HCT116 (cell line): ENCODE measurements at regions not wholly inside any gene's neighbourhood (a gene's known extent, or its start where the extent isn't known, plus 50 kb on each side); places are given as distances from the start of the nearest gene placed in this dataset.

ENCODE experiments used
- ATAC-seq: fragments of 200-7000 bp; cut with Tn5 transposase; 2 replicates; pipeline ENCODE4 v1.9.1; 2020; ENCODE audit warnings: mild to moderate bottlenecking, moderate library complexity
- BruUV-seq: library from RNA; stranded (reverse); fragments of 400-500 nt; replicated peaks from 2 replicates; lab custom pipeline; 2021; lab: Mats Ljungman, UMichigan
- CTCF ChIA-PET: fragments of 300-600 bp; sonication (Branson Sonifier 250); formaldehyde crosslinking; loops from one replicate; lab custom pipeline; 2021; ENCODE audit warnings: antibody characterized with exemption; lab: Charles Lee
- POLR2A ChIA-PET: fragments of 300-600, 350-600 bp; sonication (Branson Sonifier 250); formaldehyde crosslinking; loops from one replicate; lab custom pipeline; 2021; ENCODE audit warnings: antibody characterized with exemption; lab: Charles Lee
- RAD21 ChIA-PET, 2 experiments: fragments of 300-600 bp; sonication (Branson Sonifier 250); formaldehyde crosslinking; loops; one replicate each; lab custom pipeline; 2023; ENCODE audit warnings: low total read pairs in 2 of 2; ENCODE audit not compliant: uncharacterized antibody in 2 of 2, unreplicated experiment in 2 of 2, low non-redundant PET in 1 of 2; lab: Charles Lee
- DNase-seq: peaks from one replicate; pipeline ENCODE4 v3.0.0-alpha.2; 2010; ENCODE audit warnings: low read depth, low spot score
- H2AFZ ChIP-seq: fragments of 200-600 bp; shearing (Covaris generic), sonication (generic); 2 replicates; pipeline ENCODE4 v1.6.1; 2017; ENCODE audit warnings: low read depth, mixed run types, mixed read lengths, antibody characterized with exemption, low read length; ENCODE audit not compliant: poor library complexity, severe bottlenecking
- H3K27ac ChIP-seq: 2 replicates; pipeline ENCODE4 v1.5.1; 2012; ENCODE audit warnings: low read depth, low read length
- H3K27me3 ChIP-seq: fragments of 200-600 bp; sonication (generic); 2 replicates; pipeline ENCODE4 v1.6.1; 2016; ENCODE audit warnings: mixed run types, low read length, mixed read lengths; ENCODE audit not compliant: insufficient read depth
- H3K36me3 ChIP-seq, 2 experiments: fragments of 200-500 bp in 1 of 2; fragments of 200-600 bp in 1 of 2; sonication (Bioruptor generic) in 1 of 2; sonication (generic) in 1 of 2; 2 replicates each; pipeline versions ENCODE4 v1.5.1 to v1.6.1; 2014 to 2016; ENCODE audit warnings: low read length in 2 of 2, inconsistent platforms in 1 of 2, mixed read lengths in 1 of 2, mixed run types in 1 of 2; ENCODE audit not compliant: insufficient read depth in 2 of 2, control insufficient read depth in 1 of 2
- H3K4me1 ChIP-seq, 2 experiments: fragments of 200-600 bp in 1 of 2; sonication (generic) in 1 of 2; 2 replicates each; pipeline versions ENCODE4 v1.5.1 to v1.6.1; 2012 to 2017; ENCODE audit warnings: low read length in 2 of 2, inconsistent platforms in 1 of 2, mild to moderate bottlenecking in 1 of 2, mixed read lengths in 1 of 2, mixed run types in 1 of 2, moderate library complexity in 1 of 2; ENCODE audit not compliant: insufficient read depth in 2 of 2, control insufficient read depth in 1 of 2
- H3K4me2 ChIP-seq: fragments of 200-600 bp; sonication (generic); 2 replicates; pipeline ENCODE4 v1.6.1; 2017; ENCODE audit warnings: mixed run types, low read length, mixed read lengths
- H3K4me3 ChIP-seq, 2 experiments: fragments of 200-600 bp in 1 of 2; sonication (generic) in 1 of 2; replicated peaks in 1 of 2; 2 replicates each; pipeline ENCODE4 v1.5.1; 2011 to 2016; ENCODE audit warnings: low read length in 2 of 2, control low read depth in 1 of 2, low read depth in 1 of 2, mild to moderate bottlenecking in 1 of 2, mixed read lengths in 1 of 2, mixed run types in 1 of 2
- H3K79me2 ChIP-seq: fragments of 200-600 bp; sonication (generic); 2 replicates; pipeline ENCODE4 v1.6.1; 2017; ENCODE audit warnings: mild to moderate bottlenecking, mixed run types, low read length, moderate library complexity, mixed read lengths; ENCODE audit not compliant: insufficient read depth
- H3K9ac ChIP-seq: fragments of 200-600 bp; sonication (generic); 2 replicates; pipeline ENCODE4 v1.6.1; 2016; ENCODE audit warnings: low read length, mixed read lengths
- H3K9me2 ChIP-seq: fragments of 200-600 bp; sonication (generic), shearing (Covaris generic); 2 replicates; pipeline ENCODE4 v1.6.1; 2017; ENCODE audit warnings: mixed run types, mild to moderate bottlenecking, moderate library complexity; ENCODE audit not compliant: insufficient read depth
- H3K9me3 ChIP-seq, 2 experiments: fragments of 200-500 bp in 1 of 2; fragments of 200-600 bp in 1 of 2; sonication (Bioruptor generic) in 1 of 2; sonication (generic) in 1 of 2; 2 replicates each; pipeline ENCODE4 v1.6.1; 2014 to 2017; ENCODE audit warnings: low read length in 2 of 2, mixed read lengths in 2 of 2, inconsistent platforms in 1 of 2, low read depth in 1 of 2, mild to moderate bottlenecking in 1 of 2, mixed run types in 1 of 2, moderate library complexity in 1 of 2; ENCODE audit not compliant: control insufficient read depth in 1 of 2, insufficient read depth in 1 of 2
- H4K20me1 ChIP-seq: fragments of 200-600 bp; sonication (generic), shearing (Covaris generic); 2 replicates; pipeline ENCODE4 v1.6.1; 2017; ENCODE audit warnings: mixed run types, mild to moderate bottlenecking, moderate library complexity; ENCODE audit not compliant: insufficient read depth
- EGR1 ChIP-seq: IDR thresholded peaks from 2 replicates; pipeline ENCODE4 v1.6.1; 2012; ENCODE audit warnings: low read depth
- EZH2phosphoT487 ChIP-seq: fragments of 200-600 bp; IDR thresholded peaks from 2 replicates; pipeline ENCODE4 v1.6.1; 2018; ENCODE audit warnings: antibody characterized with exemption, borderline replicate concordance
- JUND ChIP-seq: IDR thresholded peaks from 2 replicates; pipeline ENCODE4 v1.6.1; 2012
- SP1 ChIP-seq: IDR thresholded peaks from 2 replicates; pipeline ENCODE4 v1.6.1; 2012; ENCODE audit warnings: low read depth
- SRF ChIP-seq: IDR thresholded peaks from 2 replicates; pipeline ENCODE4 v1.6.1; 2012; ENCODE audit warnings: low read depth
- YY1 ChIP-seq: IDR thresholded peaks from 2 replicates; pipeline ENCODE4 v1.6.1; 2011; ENCODE audit warnings: low read length, low read depth, moderate library complexity, mild to moderate bottlenecking; ENCODE audit not compliant: insufficient replicate concordance; ENCODE audit errors: extremely low read depth
- ZNF274 ChIP-seq: fragments of 200-500 bp; sonication (Bioruptor generic); IDR thresholded peaks from 2 replicates; pipeline ENCODE4 v1.6.1; 2014; ENCODE audit warnings: mild to moderate bottlenecking, low read depth, low read length, inconsistent platforms
- intact Hi-C: fragments of 100-400 bp; cut with micrococcal nuclease; formaldehyde crosslinking; loops from 2 replicates; pipeline ENCODE4 v1.10.0; 2022
- TF ChIP-seq, protein P1 (sequence below): IDR thresholded peaks from 2 replicates; pipeline ENCODE4 v1.6.1; 2012; ENCODE audit warnings: low read depth
- TF ChIP-seq, protein P2 (sequence below): IDR thresholded peaks from 2 replicates; pipeline ENCODE4 v1.6.1; 2012
- TF ChIP-seq, protein P3 (sequence below): IDR thresholded peaks from 2 replicates; pipeline ENCODE4 v1.6.1; 2011; ENCODE audit warnings: mild to moderate bottlenecking, low read length, moderate library complexity; ENCODE audit not compliant: insufficient replicate concordance; ENCODE audit errors: extremely low read depth

DNA sequence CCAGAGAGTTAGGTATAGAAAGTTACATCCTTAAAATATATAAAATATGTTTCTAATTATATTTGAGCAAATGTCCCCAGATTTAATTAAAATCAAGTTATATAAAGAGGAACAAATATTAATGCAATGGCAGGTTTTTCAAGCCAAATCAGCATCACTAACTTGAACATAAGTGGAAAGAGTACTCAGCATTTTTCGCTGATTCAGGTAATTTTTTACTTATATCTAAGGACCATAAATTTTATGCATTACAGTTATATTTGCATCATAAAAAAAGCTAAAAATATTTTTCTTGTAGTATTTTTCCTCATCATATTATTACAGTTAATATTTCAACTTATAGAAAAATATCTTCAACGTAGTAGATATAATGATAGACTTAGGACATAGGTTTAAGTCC, 1047.4 kb downstream of the FAM133A start:
- Histone ChIP-seq H3K4me1 (no peaks in the 10 kb centered on the region), H3K9ac (no peak overlapping the region), H3K36me3 (no peaks in the 10 kb centered on the region), H3K9me3 (no peaks in the 10 kb centered on the region), H3K27ac (no peak overlapping the region), H3K27me3 (no peaks in the 10 kb centered on the region), H3K4me3 (no peak overlapping the region), H2AFZ (no peak overlapping the region), H4K20me1 (no peaks in the 10 kb centered on the region), H3K4me2 (no peak overlapping the region), H3K79me2 (no peaks in the 10 kb centered on the region), H3K9me2 (no peaks in the 10 kb centered on the region)
- DNase-seq: no peak
- no TSS peak for BruUV-seq
- intact Hi-C loops: no loop called here
- TF ChIP-seq EZH2phosphoT487 (no peak), SP1 (no peak)
- POLR2A ChIA-PET: no interaction called here
- RAD21 ChIA-PET: no interaction called here
- CTCF ChIA-PET: no interaction called here
- ATAC-seq: no peak

DNA sequence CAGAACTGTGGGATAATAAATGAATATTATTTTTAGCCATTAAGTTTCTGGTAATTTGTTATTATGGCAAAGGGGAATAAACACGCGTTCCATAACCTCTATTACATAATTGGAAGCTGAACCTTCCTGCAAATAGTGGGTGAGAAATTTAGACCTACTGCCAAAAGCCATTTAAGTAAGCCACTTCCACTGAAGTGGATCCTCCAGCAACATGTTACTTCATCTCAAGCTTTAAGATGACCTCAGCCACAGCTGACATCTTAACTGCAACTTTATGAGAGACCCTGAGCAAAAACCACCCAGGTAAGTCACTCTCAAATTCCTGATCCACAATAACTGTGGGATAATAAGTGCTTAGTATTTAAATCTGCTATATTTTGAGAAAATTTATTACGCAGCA, 1048.6 kb downstream of the FAM133A start:
- no peak overlapping the region for H2AFZ ChIP-seq
- ChIA-PET CTCF (no interaction called here), RAD21 (no interaction called here), POLR2A (no interaction called here)
- no peaks in the 10 kb centered on the region for H3K36me3 ChIP-seq
- no peak overlapping the region for H3K4me3 ChIP-seq
- no peaks in the 10 kb centered on the region for H3K79me2 ChIP-seq
- H3K9me2 ChIP-seq: no peaks in the 10 kb centered on the region
- ATAC-seq (no peak), DNase-seq (no peak)
- H3K9ac ChIP-seq: no peak overlapping the region
- no TSS peak for BruUV-seq
- H4K20me1 ChIP-seq: no peaks in the 10 kb centered on the region
- H3K9me3 ChIP-seq: no peaks in the 10 kb centered on the region
- no peaks in the 10 kb centered on the region for H3K27me3 ChIP-seq
- H3K4me2 ChIP-seq: no peak overlapping the region
- intact Hi-C loops: no loop called here
- no peak for TF ChIP-seq YY1
- no peak for TF ChIP-seq JUND
- TF ChIP-seq EGR1: no peak
- TF ChIP-seq ZNF274: no peak
- TF ChIP-seq, protein P1, sequence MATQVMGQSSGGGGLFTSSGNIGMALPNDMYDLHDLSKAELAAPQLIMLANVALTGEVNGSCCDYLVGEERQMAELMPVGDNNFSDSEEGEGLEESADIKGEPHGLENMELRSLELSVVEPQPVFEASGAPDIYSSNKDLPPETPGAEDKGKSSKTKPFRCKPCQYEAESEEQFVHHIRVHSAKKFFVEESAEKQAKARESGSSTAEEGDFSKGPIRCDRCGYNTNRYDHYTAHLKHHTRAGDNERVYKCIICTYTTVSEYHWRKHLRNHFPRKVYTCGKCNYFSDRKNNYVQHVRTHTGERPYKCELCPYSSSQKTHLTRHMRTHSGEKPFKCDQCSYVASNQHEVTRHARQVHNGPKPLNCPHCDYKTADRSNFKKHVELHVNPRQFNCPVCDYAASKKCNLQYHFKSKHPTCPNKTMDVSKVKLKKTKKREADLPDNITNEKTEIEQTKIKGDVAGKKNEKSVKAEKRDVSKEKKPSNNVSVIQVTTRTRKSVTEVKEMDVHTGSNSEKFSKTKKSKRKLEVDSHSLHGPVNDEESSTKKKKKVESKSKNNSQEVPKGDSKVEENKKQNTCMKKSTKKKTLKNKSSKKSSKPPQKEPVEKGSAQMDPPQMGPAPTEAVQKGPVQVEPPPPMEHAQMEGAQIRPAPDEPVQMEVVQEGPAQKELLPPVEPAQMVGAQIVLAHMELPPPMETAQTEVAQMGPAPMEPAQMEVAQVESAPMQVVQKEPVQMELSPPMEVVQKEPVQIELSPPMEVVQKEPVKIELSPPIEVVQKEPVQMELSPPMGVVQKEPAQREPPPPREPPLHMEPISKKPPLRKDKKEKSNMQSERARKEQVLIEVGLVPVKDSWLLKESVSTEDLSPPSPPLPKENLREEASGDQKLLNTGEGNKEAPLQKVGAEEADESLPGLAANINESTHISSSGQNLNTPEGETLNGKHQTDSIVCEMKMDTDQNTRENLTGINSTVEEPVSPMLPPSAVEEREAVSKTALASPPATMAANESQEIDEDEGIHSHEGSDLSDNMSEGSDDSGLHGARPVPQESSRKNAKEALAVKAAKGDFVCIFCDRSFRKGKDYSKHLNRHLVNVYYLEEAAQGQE: no peak
- no peak for TF ChIP-seq SRF
- no peak for TF ChIP-seq SP1
- TF ChIP-seq, protein P2, sequence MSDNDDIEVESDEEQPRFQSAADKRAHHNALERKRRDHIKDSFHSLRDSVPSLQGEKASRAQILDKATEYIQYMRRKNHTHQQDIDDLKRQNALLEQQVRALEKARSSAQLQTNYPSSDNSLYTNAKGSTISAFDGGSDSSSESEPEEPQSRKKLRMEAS: no peak
- TF ChIP-seq, protein P3, sequence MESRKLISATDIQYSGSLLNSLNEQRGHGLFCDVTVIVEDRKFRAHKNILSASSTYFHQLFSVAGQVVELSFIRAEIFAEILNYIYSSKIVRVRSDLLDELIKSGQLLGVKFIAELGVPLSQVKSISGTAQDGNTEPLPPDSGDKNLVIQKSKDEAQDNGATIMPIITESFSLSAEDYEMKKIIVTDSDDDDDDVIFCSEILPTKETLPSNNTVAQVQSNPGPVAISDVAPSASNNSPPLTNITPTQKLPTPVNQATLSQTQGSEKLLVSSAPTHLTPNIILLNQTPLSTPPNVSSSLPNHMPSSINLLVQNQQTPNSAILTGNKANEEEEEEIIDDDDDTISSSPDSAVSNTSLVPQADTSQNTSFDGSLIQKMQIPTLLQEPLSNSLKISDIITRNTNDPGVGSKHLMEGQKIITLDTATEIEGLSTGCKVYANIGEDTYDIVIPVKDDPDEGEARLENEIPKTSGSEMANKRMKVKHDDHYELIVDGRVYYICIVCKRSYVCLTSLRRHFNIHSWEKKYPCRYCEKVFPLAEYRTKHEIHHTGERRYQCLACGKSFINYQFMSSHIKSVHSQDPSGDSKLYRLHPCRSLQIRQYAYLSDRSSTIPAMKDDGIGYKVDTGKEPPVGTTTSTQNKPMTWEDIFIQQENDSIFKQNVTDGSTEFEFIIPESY: no peak
- no peak overlapping the region for H3K27ac ChIP-seq
- H3K4me1 ChIP-seq: no peaks in the 10 kb centered on the region
